ENCODE measurements at regions not wholly inside any gene's neighbourhood (a gene's known extent, or its start where the extent isn't known, plus 50 kb on each side); places are given as distances from the start of the nearest gene placed in this dataset.

GRCh38 chr2:185132501-185133041 lies 534.2 kb downstream of the ZNF804A start:
- no TSS peak for BruUV-seq (replicated peaks)
- no peak overlapping the region for H3K4me3 Mint-ChIP-seq (ENCODE audit: low read depth, unreplicated experiment)

DNA sequence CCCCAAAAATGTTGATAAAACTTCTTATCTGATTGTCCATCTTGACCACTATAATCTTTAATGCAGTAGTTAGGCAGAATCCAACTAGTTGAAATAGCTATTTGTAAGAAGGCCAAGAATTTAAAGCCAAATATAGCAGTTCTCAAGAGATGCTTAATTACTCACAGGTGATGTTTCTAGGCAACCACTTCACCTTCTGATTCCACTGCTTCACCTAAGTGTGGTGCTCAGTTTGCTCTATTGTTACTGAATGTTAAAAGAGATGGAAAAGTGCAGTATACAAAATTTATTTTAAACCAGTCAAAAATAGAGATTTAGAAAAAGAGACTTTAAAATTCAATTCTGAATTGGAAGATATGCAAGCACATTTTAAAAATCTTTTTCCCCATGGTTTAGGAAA lies 539.4 kb downstream of the ZNF804A start:
- intact Hi-C loops (cut with micrococcal nuclease; ENCODE audit: unreplicated experiment): loop anchor here (10.0 kb wide), 1 partner anchor 183 kb away; no protein-coding TSS in a partner anchor
- BruUV-seq (replicated peaks): no TSS peak
- no peak for DNase-seq
- Mint-ChIP-seq H3K36me3 (ENCODE audit: insufficient read depth, unreplicated experiment) (no peaks in the 10 kb centered on the region), H3K4me1 (ENCODE audit: low read depth, unreplicated experiment) (no peaks in the 10 kb centered on the region), H3K4me3 (ENCODE audit: low read depth, unreplicated experiment) (no peak overlapping the region), H3K27me3 (ENCODE audit: unreplicated experiment) (no peaks in the 10 kb centered on the region), H3K27ac (ENCODE audit: unreplicated experiment) (no peak overlapping the region), H3K9me3 (ENCODE audit: low read depth, unreplicated experiment) (peaks cover 5% of the 10 kb centered on the region)
- CTCF ChIA-PET: no interaction called here
- no peak for TF ChIP-seq CTCF (IDR thresholded peaks at IDR 0.05; ENCODE audit: unreplicated experiment)

More at GRCh38 chr2:185132501-185133041, 534.2 kb downstream of the ZNF804A start:
- intact Hi-C loops (cut with micrococcal nuclease; ENCODE audit: unreplicated experiment): loop anchor here (10.0 kb wide), 1 partner anchor 178 kb away; no protein-coding TSS in a partner anchor
- Mint-ChIP-seq H3K4me1 (ENCODE audit: low read depth, unreplicated experiment) (peaks cover 5% of the 10 kb centered on the region), H3K9me3 (ENCODE audit: low read depth, unreplicated experiment) (no peaks in the 10 kb centered on the region), H3K27ac (ENCODE audit: unreplicated experiment) (no peak overlapping the region), H3K27me3 (ENCODE audit: unreplicated experiment) (no peaks in the 10 kb centered on the region), H3K36me3 (ENCODE audit: insufficient read depth, unreplicated experiment) (no peaks in the 10 kb centered on the region)
- no peak for DNase-seq
- CTCF ChIA-PET: no interaction called here
- TF ChIP-seq CTCF (IDR thresholded peaks at IDR 0.05; ENCODE audit: unreplicated experiment): no peak

DNA sequence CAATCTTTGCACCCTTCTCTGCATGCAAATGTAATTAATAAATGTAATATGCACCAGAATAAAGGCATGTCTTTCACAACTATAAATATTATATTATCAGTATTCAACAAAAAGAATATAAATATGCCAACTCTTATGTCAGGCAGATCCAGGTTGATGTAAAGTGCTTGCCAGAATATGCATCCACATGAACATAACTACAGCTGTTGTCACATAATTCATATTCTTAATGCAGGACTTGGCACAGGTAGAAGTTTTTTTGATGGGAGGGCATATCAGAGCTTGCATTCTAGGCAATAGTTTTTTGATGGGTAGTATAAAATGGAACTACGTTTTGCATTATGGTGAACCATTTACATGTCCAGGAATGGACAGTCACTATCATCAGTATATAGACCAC lies 544.3 kb downstream of the ZNF804A start:
- H3K36me3 Mint-ChIP-seq (ENCODE audit: insufficient read depth, unreplicated experiment): no peaks in the 10 kb centered on the region
- H3K9me3 Mint-ChIP-seq (ENCODE audit: low read depth, unreplicated experiment): peaks cover 5% of the 10 kb centered on the region
- intact Hi-C loops (cut with micrococcal nuclease; ENCODE audit: unreplicated experiment): no loop called here
- no peak for DNase-seq
- no peak for TF ChIP-seq CTCF (IDR thresholded peaks at IDR 0.05; ENCODE audit: unreplicated experiment)
- H3K4me3 Mint-ChIP-seq (ENCODE audit: low read depth, unreplicated experiment): no peak overlapping the region
- no peaks in the 10 kb centered on the region for H3K4me1 Mint-ChIP-seq (ENCODE audit: low read depth, unreplicated experiment)
- no peak overlapping the region for H3K27ac Mint-ChIP-seq (ENCODE audit: unreplicated experiment)
- H3K27me3 Mint-ChIP-seq (ENCODE audit: unreplicated experiment): no peaks in the 10 kb centered on the region
- CTCF ChIA-PET: no interaction called here
- BruUV-seq (replicated peaks): no TSS peak

DNA sequence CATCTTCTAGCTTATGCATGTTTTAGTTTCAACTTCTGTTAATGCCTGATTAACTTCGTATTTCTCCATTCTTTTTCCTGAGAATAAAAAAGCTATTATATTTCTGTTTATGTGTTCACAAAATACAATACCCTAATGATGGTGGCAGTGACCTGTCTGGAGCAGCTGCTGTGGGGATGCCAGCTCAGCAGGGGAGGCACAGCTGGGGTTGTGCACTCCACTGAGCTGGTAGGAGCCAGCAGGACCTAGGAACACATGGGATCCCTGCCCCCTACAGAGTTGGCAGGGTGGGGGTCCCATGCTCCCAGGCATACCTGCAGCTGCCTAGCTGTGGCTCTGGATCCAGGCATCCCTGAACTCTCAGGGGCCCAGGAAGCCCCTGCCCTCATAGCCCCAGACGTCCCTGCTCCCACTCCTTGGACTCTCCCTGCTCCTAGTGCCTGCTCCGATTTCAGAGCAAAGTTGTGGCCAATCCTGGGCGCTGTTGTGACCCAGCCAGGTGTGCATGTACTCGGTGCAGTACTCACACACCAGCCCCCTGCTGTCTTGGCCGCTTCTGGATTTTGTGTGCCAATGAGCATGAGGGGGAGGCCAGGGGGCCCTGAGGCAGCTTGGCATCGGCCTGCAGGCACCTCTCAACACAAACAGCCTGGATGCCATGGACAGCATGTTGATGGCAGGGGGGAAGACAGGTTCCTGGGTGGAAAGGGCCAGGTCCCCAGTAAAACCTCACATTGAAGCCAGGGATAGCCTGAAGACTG lies 546.0 kb downstream of the ZNF804A start:
- TF ChIP-seq CTCF (IDR thresholded peaks at IDR 0.05; ENCODE audit: unreplicated experiment): no peak
- no TSS peak for BruUV-seq (replicated peaks)
- peaks cover 5% of the 10 kb centered on the region for H3K9me3 Mint-ChIP-seq (ENCODE audit: low read depth, unreplicated experiment)
- no peak overlapping the region for H3K27ac Mint-ChIP-seq (ENCODE audit: unreplicated experiment)
- H3K4me3 Mint-ChIP-seq (ENCODE audit: low read depth, unreplicated experiment): no peak overlapping the region
- CTCF ChIA-PET: no interaction called here
- intact Hi-C loops (cut with micrococcal nuclease; ENCODE audit: unreplicated experiment): no loop called here
- no peaks in the 10 kb centered on the region for H3K36me3 Mint-ChIP-seq (ENCODE audit: insufficient read depth, unreplicated experiment)
- no peak for DNase-seq
- H3K27me3 Mint-ChIP-seq (ENCODE audit: unreplicated experiment): no peaks in the 10 kb centered on the region
- no peaks in the 10 kb centered on the region for H3K4me1 Mint-ChIP-seq (ENCODE audit: low read depth, unreplicated experiment)
